ENCODE measurements at regions not wholly inside any gene's neighbourhood (a gene's known extent, or its start where the extent isn't known, plus 50 kb on each side); places are given as distances from the start of the nearest gene placed in this dataset.
"Not testable (repeated sequence)": the region's sequence is repeated elsewhere in the genome, so short reads cannot be mapped to it uniquely, and the experiment has no call there.

- Mint-ChIP-seq H3K9me3 (peaks cover 3% of the 10 kb centered on the region), H3K27me3 (peaks cover 34% of the 10 kb centered on the region), H3K27ac (no peak overlapping the region), H3K36me3 (ENCODE audit: low read depth) (no peaks in the 10 kb centered on the region), H3K4me3 (no peak overlapping the region), H3K4me1 (ENCODE audit: low read depth) (no peaks in the 10 kb centered on the region)
Measured at GRCh38 chr6:2611092-2611491, 139.6 kb downstream of the MYLK4 start.

GRCh38 chr6:2608503-2608902 lies 142.2 kb downstream of the MYLK4 start:
- H3K27ac Mint-ChIP-seq: no peak overlapping the region
- no peaks in the 10 kb centered on the region for H3K9me3 Mint-ChIP-seq
- no peaks in the 10 kb centered on the region for H3K4me1 Mint-ChIP-seq (ENCODE audit: low read depth)
- peaks cover 29% of the 10 kb centered on the region for H3K27me3 Mint-ChIP-seq
- no peaks in the 10 kb centered on the region for H3K36me3 Mint-ChIP-seq (ENCODE audit: low read depth)
- no peak overlapping the region for H3K4me3 Mint-ChIP-seq

- Mint-ChIP-seq H3K27ac (no peak overlapping the region), H3K36me3 (ENCODE audit: low read depth) (no peaks in the 10 kb centered on the region), H3K9me3 (no peaks in the 10 kb centered on the region), H3K27me3 (peaks cover 10% of the 10 kb centered on the region), H3K4me3 (no peak overlapping the region), H3K4me1 (ENCODE audit: low read depth) (no peaks in the 10 kb centered on the region)
Measured at GRCh38 chr6:2600363-2600762, 150.4 kb downstream of the MYLK4 start.

- Mint-ChIP-seq H3K4me1 (ENCODE audit: low read depth) (no peaks in the 10 kb centered on the region), H3K36me3 (ENCODE audit: low read depth) (no peaks in the 10 kb centered on the region), H3K9me3 (no peaks in the 10 kb centered on the region), H3K27ac (no peak overlapping the region), H3K27me3 (peaks cover 10% of the 10 kb centered on the region), H3K4me3 (no peak overlapping the region)
Measured at GRCh38 chr6:2599817-2600216, 150.9 kb downstream of the MYLK4 start.

- Mint-ChIP-seq H3K36me3 (ENCODE audit: low read depth) (no peaks in the 10 kb centered on the region), H3K27me3 (peaks cover 7% of the 10 kb centered on the region), H3K9me3 (no peaks in the 10 kb centered on the region), H3K4me1 (ENCODE audit: low read depth) (no peaks in the 10 kb centered on the region), H3K27ac (no peak overlapping the region), H3K4me3 (no peak overlapping the region)
Measured at GRCh38 chr6:2598867-2599266, 151.9 kb downstream of the MYLK4 start.

- H3K27me3 Mint-ChIP-seq: peaks cover 3% of the 10 kb centered on the region
- H3K4me1 Mint-ChIP-seq (ENCODE audit: low read depth): no peaks in the 10 kb centered on the region
- no peak overlapping the region for H3K27ac Mint-ChIP-seq
- no peaks in the 10 kb centered on the region for H3K9me3 Mint-ChIP-seq
- no peaks in the 10 kb centered on the region for H3K36me3 Mint-ChIP-seq (ENCODE audit: low read depth)
- no peak overlapping the region for H3K4me3 Mint-ChIP-seq
Measured at GRCh38 chr6:2597991-2598390, 152.7 kb downstream of the MYLK4 start.

- not testable (repeated sequence) for H3K27me3 Mint-ChIP-seq; H3K27ac Mint-ChIP-seq; H3K36me3 Mint-ChIP-seq (ENCODE audit: low read depth); H3K4me3 Mint-ChIP-seq; H3K4me1 Mint-ChIP-seq (ENCODE audit: low read depth); H3K9me3 Mint-ChIP-seq
Measured at GRCh38 chr6:2597457-2597856, 153.3 kb downstream of the MYLK4 start.

GRCh38 chr6:2596222-2596621 lies 154.5 kb downstream of the MYLK4 start:
- no peaks in the 10 kb centered on the region for H3K27me3 Mint-ChIP-seq
- no peak overlapping the region for H3K4me3 Mint-ChIP-seq
- no peak overlapping the region for H3K27ac Mint-ChIP-seq
- H3K4me1 Mint-ChIP-seq (ENCODE audit: low read depth): no peaks in the 10 kb centered on the region
- no peaks in the 10 kb centered on the region for H3K36me3 Mint-ChIP-seq (ENCODE audit: low read depth)
- H3K9me3 Mint-ChIP-seq: no peaks in the 10 kb centered on the region

GRCh38 chr6:2594868-2595267 lies 155.9 kb downstream of the MYLK4 start:
- no peaks in the 10 kb centered on the region for H3K36me3 Mint-ChIP-seq (ENCODE audit: low read depth)
- no peak overlapping the region for H3K27ac Mint-ChIP-seq
- no peaks in the 10 kb centered on the region for H3K4me1 Mint-ChIP-seq (ENCODE audit: low read depth)
- H3K4me3 Mint-ChIP-seq: no peak overlapping the region
- H3K9me3 Mint-ChIP-seq: no peaks in the 10 kb centered on the region
- peaks cover 6% of the 10 kb centered on the region for H3K27me3 Mint-ChIP-seq

- no peak overlapping the region for H3K27ac Mint-ChIP-seq
- no peak overlapping the region for H3K4me3 Mint-ChIP-seq
- H3K27me3 Mint-ChIP-seq: peaks cover 20% of the 10 kb centered on the region
- H3K36me3 Mint-ChIP-seq (ENCODE audit: low read depth): no peaks in the 10 kb centered on the region
- H3K4me1 Mint-ChIP-seq (ENCODE audit: low read depth): no peaks in the 10 kb centered on the region
- H3K9me3 Mint-ChIP-seq: no peaks in the 10 kb centered on the region
Measured at GRCh38 chr6:2593167-2593566, 157.6 kb downstream of the MYLK4 start.

GRCh38 chr6:2589171-2589661 lies 161.5 kb downstream of the MYLK4 start:
- peaks cover 40% of the 10 kb centered on the region for H3K27me3 Mint-ChIP-seq
- no peaks in the 10 kb centered on the region for H3K4me1 Mint-ChIP-seq (ENCODE audit: low read depth)
- no peaks in the 10 kb centered on the region for H3K36me3 Mint-ChIP-seq (ENCODE audit: low read depth)
- peaks cover 6% of the 10 kb centered on the region for H3K9me3 Mint-ChIP-seq
- H3K4me3 Mint-ChIP-seq: no peak overlapping the region
- H3K27ac Mint-ChIP-seq: no peak overlapping the region

GRCh38 chr6:2583459-2583858 lies 167.3 kb downstream of the MYLK4 start:
- H3K4me3 Mint-ChIP-seq: no peak overlapping the region
- peaks cover 6% of the 10 kb centered on the region for H3K9me3 Mint-ChIP-seq
- H3K27ac Mint-ChIP-seq: no peak overlapping the region
- H3K4me1 Mint-ChIP-seq (ENCODE audit: low read depth): no peaks in the 10 kb centered on the region
- no peaks in the 10 kb centered on the region for H3K36me3 Mint-ChIP-seq (ENCODE audit: low read depth)
- peaks cover 36% of the 10 kb centered on the region for H3K27me3 Mint-ChIP-seq

GRCh38 chr6:2582268-2582667 lies 168.5 kb downstream of the MYLK4 start:
- Mint-ChIP-seq H3K4me3 (no peak overlapping the region), H3K27me3 (peaks cover 30% of the 10 kb centered on the region), H3K27ac (no peak overlapping the region), H3K36me3 (ENCODE audit: low read depth) (no peaks in the 10 kb centered on the region), H3K4me1 (ENCODE audit: low read depth) (no peaks in the 10 kb centered on the region), H3K9me3 (peaks cover 6% of the 10 kb centered on the region)

GRCh38 chr6:2581611-2582010 lies 169.1 kb downstream of the MYLK4 start:
- H3K9me3 Mint-ChIP-seq: peaks cover 6% of the 10 kb centered on the region
- no peak overlapping the region for H3K27ac Mint-ChIP-seq
- H3K4me3 Mint-ChIP-seq: no peak overlapping the region
- H3K36me3 Mint-ChIP-seq (ENCODE audit: low read depth): no peaks in the 10 kb centered on the region
- no peaks in the 10 kb centered on the region for H3K4me1 Mint-ChIP-seq (ENCODE audit: low read depth)
- peaks cover 30% of the 10 kb centered on the region for H3K27me3 Mint-ChIP-seq

- peaks cover 24% of the 10 kb centered on the region for H3K27me3 Mint-ChIP-seq
- no peak overlapping the region for H3K4me3 Mint-ChIP-seq
- H3K4me1 Mint-ChIP-seq (ENCODE audit: low read depth): no peaks in the 10 kb centered on the region
- H3K36me3 Mint-ChIP-seq (ENCODE audit: low read depth): no peaks in the 10 kb centered on the region
- H3K27ac Mint-ChIP-seq: no peak overlapping the region
- peaks cover under 1% of the 10 kb centered on the region for H3K9me3 Mint-ChIP-seq
Measured at GRCh38 chr6:2581011-2581410, 169.7 kb downstream of the MYLK4 start.

GRCh38 chr6:2579804-2580570 lies 170.7 kb downstream of the MYLK4 start:
- H3K4me1 Mint-ChIP-seq (ENCODE audit: low read depth): no peaks in the 10 kb centered on the region
- no peak overlapping the region for H3K4me3 Mint-ChIP-seq
- H3K9me3 Mint-ChIP-seq: peaks cover 6% of the 10 kb centered on the region
- peaks cover 4% of the 10 kb centered on the region for H3K36me3 Mint-ChIP-seq (ENCODE audit: low read depth)
- H3K27me3 Mint-ChIP-seq: peaks cover 24% of the 10 kb centered on the region
- no peak overlapping the region for H3K27ac Mint-ChIP-seq
